Heart left ventricle (tissue), 13 donors: ENCODE measurements at regions not wholly inside any gene's neighbourhood (a gene's known extent, or its start where the extent isn't known, plus 50 kb on each side); places are given as distances from the start of the nearest gene placed in this dataset.

Experiments
- POLR2A ChIP-seq, 2 donors: fragments of 450-650 bp; IDR thresholded peaks; one replicate each; pipeline ENCODE4 v1.6.1; 2017; ENCODE audit warnings: antibody characterized with exemption in 2 of 2, mild to moderate bottlenecking in 2 of 2, moderate library complexity in 2 of 2
- TF ChIP-seq, protein P1 (sequence below), 12 donors: fragments of 200-600 bp; sonication (generic) in 4 of 12; IDR thresholded peaks; one replicate each; pipeline versions ENCODE4 v1.5.0 to v1.8.0; 2018 to 2022; ENCODE audit warnings: antibody characterized with exemption in 12 of 12, mild to moderate bottlenecking in 5 of 12
- donor health status: ischemic (EF 13 %, LVEDD 7.1; RV severe dilation, severe dysfunction).
- donor health status: DM: no; HTN: yes; CAD: no.
- donor health status: DM: no; HTN: no; CAD: no.
- donor health status: ischemic (EF 25% LVEDD 6.9; RV normal size, moderate dysfunction).
- donor health status: ischemic (EF 25% LVEDD 5.7; RV mildly dilated, moderate dysfunction).
- donor health status: ischemic (EF 35%, LVEDD 5.7; RV mildly dilated, moderate dysfunction).
- donor health status: nonischemic (EF 11% LVEDD 7.7; RV severe dilation, severe dysfunction).
- donor health status: DM: yes; HTN: yes; CAD: no.
- donor health status: PGD.
- donor health status: ischemic (EF 29% LVEDD 5.4; RV normal size, mild dysfunction).
- donor health status: nonischemic (EF 23%, LVEDD 6.1; RV moderate dilation, normal function).

DNA sequence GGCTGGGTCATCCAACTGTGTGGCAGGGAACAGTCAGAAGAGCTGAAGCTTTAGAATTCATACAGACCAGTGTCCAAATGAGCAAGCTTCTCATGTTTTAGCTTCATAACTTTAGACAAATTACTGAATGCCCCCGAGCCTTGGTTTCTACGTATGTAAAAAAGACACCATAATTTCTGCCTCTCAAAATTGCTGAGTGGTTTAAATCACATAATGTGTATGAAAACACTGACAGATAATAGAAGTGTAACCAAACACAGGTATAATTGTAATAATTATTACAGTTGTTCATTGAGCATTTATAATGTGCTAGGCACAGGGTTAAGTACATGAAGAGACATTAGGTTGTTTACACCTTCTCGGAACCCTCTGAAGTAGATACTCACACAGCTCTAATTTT lies 207.2 kb downstream of the IGSF11 start:
- TF ChIP-seq, protein P1, sequence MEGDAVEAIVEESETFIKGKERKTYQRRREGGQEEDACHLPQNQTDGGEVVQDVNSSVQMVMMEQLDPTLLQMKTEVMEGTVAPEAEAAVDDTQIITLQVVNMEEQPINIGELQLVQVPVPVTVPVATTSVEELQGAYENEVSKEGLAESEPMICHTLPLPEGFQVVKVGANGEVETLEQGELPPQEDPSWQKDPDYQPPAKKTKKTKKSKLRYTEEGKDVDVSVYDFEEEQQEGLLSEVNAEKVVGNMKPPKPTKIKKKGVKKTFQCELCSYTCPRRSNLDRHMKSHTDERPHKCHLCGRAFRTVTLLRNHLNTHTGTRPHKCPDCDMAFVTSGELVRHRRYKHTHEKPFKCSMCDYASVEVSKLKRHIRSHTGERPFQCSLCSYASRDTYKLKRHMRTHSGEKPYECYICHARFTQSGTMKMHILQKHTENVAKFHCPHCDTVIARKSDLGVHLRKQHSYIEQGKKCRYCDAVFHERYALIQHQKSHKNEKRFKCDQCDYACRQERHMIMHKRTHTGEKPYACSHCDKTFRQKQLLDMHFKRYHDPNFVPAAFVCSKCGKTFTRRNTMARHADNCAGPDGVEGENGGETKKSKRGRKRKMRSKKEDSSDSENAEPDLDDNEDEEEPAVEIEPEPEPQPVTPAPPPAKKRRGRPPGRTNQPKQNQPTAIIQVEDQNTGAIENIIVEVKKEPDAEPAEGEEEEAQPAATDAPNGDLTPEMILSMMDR (IDR thresholded peaks at IDR 0.05): no peak
- no peak for TF ChIP-seq POLR2A (IDR thresholded peaks at IDR 0.05)
